ENCODE measurements at regions not wholly inside any gene's neighbourhood (a gene's known extent, or its start where the extent isn't known, plus 50 kb on each side); places are given as distances from the start of the nearest gene placed in this dataset.
A peak's percentile ranks its signal among the peaks of the same experiment; 100 is the strongest.

GRCh38 chr5:71939452-71940230 lies 167.6 kb upstream of the MAP1B start:
- FAIRE-seq = no peak
- DNase-seq (ENCODE audit: insufficient read length, low spot score) = no peak

- no peak for FAIRE-seq
Measured at GRCh38 chr5:71943874-71944273, 163.4 kb upstream of the MAP1B start.

GRCh38 chr5:71945436-71945835 lies 161.8 kb upstream of the MAP1B start:
- FAIRE-seq (no peak), DNase-seq (ENCODE audit: insufficient read length, low spot score) (no peak)

More at GRCh38 chr5:71943874-71944273, 163.4 kb upstream of the MAP1B start:
- no peak for DNase-seq (ENCODE audit: insufficient read length, low spot score)

- DNase-seq (ENCODE audit: insufficient read length, low spot score) (no peak), FAIRE-seq (no peak)
Measured at GRCh38 chr5:71946343-71947030, 160.8 kb upstream of the MAP1B start.

GRCh38 chr5:71948206-71948605 lies 159.1 kb upstream of the MAP1B start:
- FAIRE-seq = no peak

GRCh38 chr5:71949772-71950171 lies 157.5 kb upstream of the MAP1B start:
- DNase-seq (ENCODE audit: insufficient read length, low spot score) = no peak

More at GRCh38 chr5:71948206-71948605, 159.1 kb upstream of the MAP1B start:
- no peak for DNase-seq (ENCODE audit: insufficient read length, low spot score)

GRCh38 chr5:71953866-71954265 lies 153.4 kb upstream of the MAP1B start:
- FAIRE-seq = no peak
- no peak for DNase-seq (ENCODE audit: insufficient read length, low spot score)

More at GRCh38 chr5:71949772-71950171, 157.5 kb upstream of the MAP1B start:
- no peak for FAIRE-seq

- DNase-seq (ENCODE audit: insufficient read length, low spot score) = no peak
- FAIRE-seq = no peak
Measured at GRCh38 chr5:71954329-71954728, 152.9 kb upstream of the MAP1B start.

GRCh38 chr5:71955723-71956122 lies 151.6 kb upstream of the MAP1B start:
- DNase-seq (ENCODE audit: insufficient read length, low spot score) = no peak
- FAIRE-seq = no peak

- no peak for DNase-seq (ENCODE audit: insufficient read length, low spot score)
- FAIRE-seq = no peak
Measured at GRCh38 chr5:71957292-71957898, 149.9 kb upstream of the MAP1B start.

GRCh38 chr5:71960195-71960594 lies 147.1 kb upstream of the MAP1B start:
- FAIRE-seq = peak; percentile 52
- no peak for DNase-seq (ENCODE audit: insufficient read length, low spot score)

- FAIRE-seq = no peak
- DNase-seq (ENCODE audit: insufficient read length, low spot score) = no peak
Measured at GRCh38 chr5:71961786-71962185, 145.5 kb upstream of the MAP1B start.

- DNase-seq (ENCODE audit: insufficient read length, low spot score) (no peak), FAIRE-seq (no peak)
Measured at GRCh38 chr5:71969460-71969859, 137.8 kb upstream of the MAP1B start.

- FAIRE-seq = no peak
- DNase-seq (ENCODE audit: insufficient read length, low spot score) = no peak
Measured at GRCh38 chr5:71971862-71972261, 135.4 kb upstream of the MAP1B start.

- FAIRE-seq (no peak), DNase-seq (ENCODE audit: insufficient read length, low spot score) (no peak)
Measured at GRCh38 chr5:71972777-71973473, 134.3 kb upstream of the MAP1B start.

GRCh38 chr5:71973563-71973962 lies 133.7 kb upstream of the MAP1B start:
- no peak for DNase-seq (ENCODE audit: insufficient read length, low spot score)

GRCh38 chr5:71974165-71974564 lies 133.1 kb upstream of the MAP1B start:
- FAIRE-seq = no peak

More at GRCh38 chr5:71973563-71973962, 133.7 kb upstream of the MAP1B start:
- no peak for FAIRE-seq

GRCh38 chr5:71974622-71975021 lies 132.7 kb upstream of the MAP1B start:
- no peak for FAIRE-seq
- DNase-seq (ENCODE audit: insufficient read length, low spot score) = no peak

More at GRCh38 chr5:71974165-71974564, 133.1 kb upstream of the MAP1B start:
- no peak for DNase-seq (ENCODE audit: insufficient read length, low spot score)

GRCh38 chr5:71976449-71976848 lies 130.8 kb upstream of the MAP1B start:
- DNase-seq (ENCODE audit: insufficient read length, low spot score) = no peak
- no peak for FAIRE-seq

- DNase-seq (ENCODE audit: insufficient read length, low spot score) (no peak), FAIRE-seq (no peak)
Measured at GRCh38 chr5:71977311-71977710, 130.0 kb upstream of the MAP1B start.

- DNase-seq (ENCODE audit: insufficient read length, low spot score) (no peak), FAIRE-seq (no peak)
Measured at GRCh38 chr5:71978216-71978615, 129.1 kb upstream of the MAP1B start.
